ENCODE measurements at regions not wholly inside any gene's neighbourhood (a gene's known extent, or its start where the extent isn't known, plus 50 kb on each side); places are given as distances from the start of the nearest gene placed in this dataset.

DNA sequence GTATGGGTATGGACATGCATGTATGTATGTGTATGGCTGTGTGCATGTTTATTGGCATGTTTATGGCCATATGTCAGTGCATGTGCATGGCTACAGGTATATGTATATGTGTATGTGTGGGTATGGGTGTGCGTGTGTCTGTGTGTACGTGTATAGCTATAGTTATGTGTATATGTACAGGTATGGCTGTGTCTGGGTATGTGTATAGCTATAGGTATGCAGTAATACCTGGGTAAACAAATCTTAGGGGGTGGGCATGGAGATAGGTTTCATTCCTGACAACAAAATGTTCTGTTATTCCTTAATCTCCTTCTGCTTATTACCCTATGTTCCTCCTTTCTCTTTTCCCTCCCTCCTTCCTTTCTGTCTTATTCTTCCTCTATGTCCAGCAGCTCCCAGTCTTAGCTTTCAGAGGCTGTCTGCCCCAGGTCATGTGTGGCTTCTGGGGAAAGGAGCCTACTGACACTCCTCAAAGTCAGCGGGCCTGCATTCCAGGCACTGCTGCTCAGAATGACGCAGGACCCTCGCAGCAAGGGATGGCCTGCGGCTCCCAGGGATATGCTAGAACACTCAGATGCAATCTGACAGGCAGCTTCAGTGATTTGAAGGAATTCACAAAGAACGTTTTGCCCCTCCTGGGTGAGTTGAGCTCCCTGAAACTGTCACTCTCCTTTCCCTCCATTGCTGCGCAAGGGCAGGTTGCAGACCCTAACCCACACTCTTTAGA is 139.3 kb upstream of the PHACTR1 start:
- intact Hi-C loops (cut with DNase I; ENCODE audit: low total_unique reads), result no loop called here
- H3K4me1 ChIP-seq, result no peaks in the 10 kb centered on the region
- no peaks in the 10 kb centered on the region for H3K9me3 ChIP-seq
- DNase-seq, result no peak
- WGBS, 2 donors, result 72 to 76% methylated on average over 8 of the region's 8 CpGs
- H3K27ac ChIP-seq, result no peak overlapping the region
- H3K27me3 ChIP-seq, result no peaks in the 10 kb centered on the region
- H3K4me3 ChIP-seq, result no peak overlapping the region
- no peaks in the 10 kb centered on the region for H3K36me3 ChIP-seq (ENCODE audit: low read depth, missing control alignments)
- TF ChIP-seq CTCF (IDR thresholded peaks at IDR 0.05), result no peak
- no peak for TF ChIP-seq POLR2A (IDR thresholded peaks at IDR 0.05)

DNA sequence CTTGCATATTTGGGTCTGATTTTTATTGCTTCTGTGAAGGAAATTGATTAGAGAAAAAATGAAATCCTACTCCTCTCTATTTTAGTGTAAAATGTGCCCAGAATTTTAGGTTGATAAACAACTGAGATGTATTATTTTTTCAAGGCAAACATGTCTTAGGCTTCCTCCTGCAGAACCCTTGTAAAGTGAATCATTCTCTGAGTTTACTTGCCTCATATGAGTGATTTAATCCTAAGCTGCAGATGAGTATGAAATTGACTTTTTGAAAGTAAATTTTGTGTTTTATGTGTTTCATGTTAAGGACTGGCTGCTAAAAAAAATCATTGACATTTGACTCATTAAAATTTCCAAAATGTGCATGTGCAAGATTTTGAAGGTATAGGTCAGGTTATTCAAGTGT is 138.5 kb upstream of the PHACTR1 start:
- no peaks in the 10 kb centered on the region for H3K36me3 ChIP-seq (ENCODE audit: low read depth, missing control alignments)
- no peak for DNase-seq
- intact Hi-C loops (cut with DNase I; ENCODE audit: low total_unique reads), result no loop called here

DNA sequence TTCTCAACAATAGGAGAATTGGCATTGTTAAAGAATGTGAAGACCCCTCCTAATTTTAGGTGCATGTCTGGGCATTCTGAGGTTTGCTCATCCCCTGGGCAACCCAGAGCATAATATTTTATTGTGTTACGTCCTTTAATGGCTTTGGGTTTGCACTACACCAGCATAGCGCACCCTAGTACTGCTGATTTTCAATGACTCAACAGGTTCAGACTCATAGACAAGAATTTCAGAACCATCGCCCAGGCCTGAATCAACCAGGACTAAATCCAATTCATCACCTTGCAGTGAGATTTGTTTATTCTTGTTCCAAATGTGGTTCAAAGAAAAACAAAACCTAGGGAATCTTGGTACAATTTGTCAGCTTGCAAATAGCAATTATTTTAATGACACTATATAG is 137.8 kb upstream of the PHACTR1 start:
- no peaks in the 10 kb centered on the region for H3K4me1 ChIP-seq
- intact Hi-C loops (cut with DNase I; ENCODE audit: low total_unique reads), result no loop called here
- no peaks in the 10 kb centered on the region for H3K27me3 ChIP-seq
- no peaks in the 10 kb centered on the region for H3K36me3 ChIP-seq (ENCODE audit: low read depth, missing control alignments)
- H3K27ac ChIP-seq, result no peak overlapping the region
- 94 to 95% methylated on average over 3 of the region's 3 CpGs for WGBS, 2 donors
- H3K4me3 ChIP-seq, result no peak overlapping the region
- H3K9me3 ChIP-seq, result no peaks in the 10 kb centered on the region
- DNase-seq, result no peak
- no peak for TF ChIP-seq POLR2A (IDR thresholded peaks at IDR 0.05)
- TF ChIP-seq CTCF (IDR thresholded peaks at IDR 0.05), result no peak

More for the DNA sequence above, 138.5 kb upstream of the PHACTR1 start:
- Histone ChIP-seq H3K4me1 (no peaks in the 10 kb centered on the region), H3K27ac (no peak overlapping the region), H3K9me3 (no peaks in the 10 kb centered on the region), H3K27me3 (no peaks in the 10 kb centered on the region), H3K4me3 (no peak overlapping the region)
- no peak for TF ChIP-seq CTCF (IDR thresholded peaks at IDR 0.05)
- TF ChIP-seq POLR2A (IDR thresholded peaks at IDR 0.05), result no peak

DNA sequence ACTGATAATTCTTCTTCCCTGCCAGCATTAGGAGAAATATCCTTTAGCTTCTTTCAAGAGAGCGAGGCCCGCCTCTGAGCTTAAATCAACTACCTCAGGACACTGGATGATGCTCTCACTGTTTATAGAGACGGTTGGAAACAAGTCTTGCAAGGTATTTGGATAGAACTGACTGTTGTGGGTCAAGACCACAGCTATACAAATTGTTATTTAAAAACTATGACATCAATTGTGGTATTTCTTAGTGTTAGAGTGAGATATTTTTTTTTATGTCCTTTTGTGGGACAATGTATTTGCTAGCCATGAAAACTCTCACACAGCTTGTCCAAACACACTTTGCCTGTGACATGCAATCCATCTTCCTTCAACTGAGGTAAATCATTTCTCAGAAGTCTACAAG is 136.3 kb upstream of the PHACTR1 start:
- Histone ChIP-seq H3K4me1 (no peaks in the 10 kb centered on the region), H3K9me3 (no peaks in the 10 kb centered on the region), H3K27me3 (no peaks in the 10 kb centered on the region), H3K36me3 (ENCODE audit: low read depth, missing control alignments) (no peaks in the 10 kb centered on the region), H3K4me3 (no peak overlapping the region), H3K27ac (no peak overlapping the region)
- intact Hi-C loops (cut with DNase I; ENCODE audit: low total_unique reads), result no loop called here
- no peak for DNase-seq
- TF ChIP-seq POLR2A (IDR thresholded peaks at IDR 0.05) (no peak), CTCF (IDR thresholded peaks at IDR 0.05) (no peak)
- WGBS, 2 donors, result 89 to 90% methylated on average over 3 of the region's 3 CpGs

GRCh38 chr6:12582421-12583110 is 134.0 kb upstream of the PHACTR1 start:
- no peaks in the 10 kb centered on the region for H3K4me1 ChIP-seq
- intact Hi-C loops (cut with DNase I; ENCODE audit: low total_unique reads), result no loop called here
- TF ChIP-seq POLR2A (IDR thresholded peaks at IDR 0.05) (no peak), CTCF (IDR thresholded peaks at IDR 0.05) (no peak)
- H3K36me3 ChIP-seq (ENCODE audit: low read depth, missing control alignments), result no peaks in the 10 kb centered on the region
- DNase-seq, result no peak
- H3K4me3 ChIP-seq, result no peak overlapping the region
- no peaks in the 10 kb centered on the region for H3K27me3 ChIP-seq
- H3K9me3 ChIP-seq, result no peaks in the 10 kb centered on the region
- H3K27ac ChIP-seq, result no peak overlapping the region
- WGBS, 2 donors, result 78 to 81% methylated on average over 4 of the region's 4 CpGs

Data from testis (tissue), 2 donors.